Cardiac muscle cell (in vitro differentiated cells and primary cell): ENCODE measurements at regions not wholly inside any gene's neighbourhood (a gene's known extent, or its start where the extent isn't known, plus 50 kb on each side); places are given as distances from the start of the nearest gene placed in this dataset.

ENCODE experiments used
- DNase-seq, 2 donors: peaks; one replicate each; pipeline versions ENCODE4 v3.0.0 to v3.0.0-alpha.2; 2010 to 2017; ENCODE audit warnings: low read depth in 1 of 2, low spot score in 1 of 2
- H3K27ac ChIP-seq: fragments of 200-600 bp; sonication (generic); 2 replicates; pipeline ENCODE4 v1.5.1; 2016
- H3K27me3 ChIP-seq: fragments of 200-600 bp; sonication (generic); 2 replicates; pipeline ENCODE4 v1.6.0; 2016; ENCODE audit warnings: control low read depth
- H3K36me3 ChIP-seq: fragments of 200-600 bp; sonication (generic); 2 replicates; pipeline ENCODE4 v1.5.1; 2016; ENCODE audit warnings: control low read depth
- H3K4me1 ChIP-seq: fragments of 200-600 bp; sonication (generic); 2 replicates; pipeline ENCODE4 v1.8.1; 2017; ENCODE audit warnings: low read depth, mild to moderate bottlenecking, mixed run types
- H3K4me3 ChIP-seq: fragments of 200-600 bp; sonication (generic); 2 replicates; pipeline ENCODE4 v1.5.1; 2016; ENCODE audit warnings: mild to moderate bottlenecking
- H3K9me3 ChIP-seq: fragments of 200-600 bp; sonication (generic); 2 replicates; pipeline ENCODE4 v1.5.1; 2017; ENCODE audit warnings: low read depth, mild to moderate bottlenecking, control low read depth
- TF ChIP-seq, protein P1 (sequence below): IDR thresholded peaks from 2 replicates; pipeline ENCODE4 v1.5.1; 2012; ENCODE audit warnings: low read depth, mild to moderate bottlenecking, low read length

DNA sequence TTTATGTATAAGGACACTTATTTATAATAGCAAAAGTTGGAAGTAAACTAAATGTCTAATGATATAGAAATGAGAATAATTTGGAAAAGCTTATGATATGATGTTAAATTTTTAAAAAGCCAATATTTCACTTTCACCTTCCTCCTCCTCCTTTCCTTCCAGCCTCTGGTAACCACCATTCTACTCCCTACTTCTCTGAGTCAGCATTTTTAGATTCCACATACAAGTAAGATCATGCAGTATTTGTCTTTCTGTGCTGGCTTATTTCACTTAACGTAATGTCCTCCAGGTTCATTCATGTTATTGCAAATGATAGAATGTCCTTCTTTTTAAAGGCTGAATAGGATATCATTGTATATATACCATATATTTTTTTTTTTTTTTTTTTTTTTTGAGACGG, 180.2 kb downstream of the RNF144B start:
- Histone ChIP-seq H3K4me1 (no peaks in the 10 kb centered on the region), H3K4me3 (no peak overlapping the region), H3K9me3 (no peaks in the 10 kb centered on the region), H3K36me3 (no peaks in the 10 kb centered on the region), H3K27me3 (no peaks in the 10 kb centered on the region), H3K27ac (no peak overlapping the region)
- TF ChIP-seq, protein P1, sequence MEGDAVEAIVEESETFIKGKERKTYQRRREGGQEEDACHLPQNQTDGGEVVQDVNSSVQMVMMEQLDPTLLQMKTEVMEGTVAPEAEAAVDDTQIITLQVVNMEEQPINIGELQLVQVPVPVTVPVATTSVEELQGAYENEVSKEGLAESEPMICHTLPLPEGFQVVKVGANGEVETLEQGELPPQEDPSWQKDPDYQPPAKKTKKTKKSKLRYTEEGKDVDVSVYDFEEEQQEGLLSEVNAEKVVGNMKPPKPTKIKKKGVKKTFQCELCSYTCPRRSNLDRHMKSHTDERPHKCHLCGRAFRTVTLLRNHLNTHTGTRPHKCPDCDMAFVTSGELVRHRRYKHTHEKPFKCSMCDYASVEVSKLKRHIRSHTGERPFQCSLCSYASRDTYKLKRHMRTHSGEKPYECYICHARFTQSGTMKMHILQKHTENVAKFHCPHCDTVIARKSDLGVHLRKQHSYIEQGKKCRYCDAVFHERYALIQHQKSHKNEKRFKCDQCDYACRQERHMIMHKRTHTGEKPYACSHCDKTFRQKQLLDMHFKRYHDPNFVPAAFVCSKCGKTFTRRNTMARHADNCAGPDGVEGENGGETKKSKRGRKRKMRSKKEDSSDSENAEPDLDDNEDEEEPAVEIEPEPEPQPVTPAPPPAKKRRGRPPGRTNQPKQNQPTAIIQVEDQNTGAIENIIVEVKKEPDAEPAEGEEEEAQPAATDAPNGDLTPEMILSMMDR = no peak
- DNase-seq = no peak

DNA sequence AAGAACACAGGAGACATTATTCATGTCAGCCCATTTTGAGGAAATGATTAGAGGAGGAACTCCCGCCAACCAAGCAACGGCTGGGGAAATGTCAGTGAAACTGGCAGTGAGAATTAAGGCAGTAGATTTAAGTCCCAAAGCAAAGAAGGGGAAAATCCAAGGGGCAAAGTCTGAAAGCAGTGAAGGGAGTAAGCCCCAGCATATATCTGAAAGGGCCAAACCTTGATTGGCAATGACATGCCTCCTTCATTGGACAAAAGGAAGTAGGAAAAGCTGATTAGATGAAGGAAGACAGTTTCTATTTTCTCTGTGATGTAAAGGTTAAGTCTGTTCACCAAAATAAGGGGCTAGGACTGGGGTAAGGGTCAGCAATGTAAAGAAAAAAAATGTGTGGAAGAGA, 190.3 kb downstream of the RNF144B start:
- no peak overlapping the region for H3K4me3 ChIP-seq
- no peaks in the 10 kb centered on the region for H3K36me3 ChIP-seq
- no peak for DNase-seq
- H3K4me1 ChIP-seq = no peaks in the 10 kb centered on the region
- H3K27ac ChIP-seq = no peak overlapping the region
- no peaks in the 10 kb centered on the region for H3K27me3 ChIP-seq
- TF ChIP-seq, protein P1 = no peak
- H3K9me3 ChIP-seq = no peaks in the 10 kb centered on the region

DNA sequence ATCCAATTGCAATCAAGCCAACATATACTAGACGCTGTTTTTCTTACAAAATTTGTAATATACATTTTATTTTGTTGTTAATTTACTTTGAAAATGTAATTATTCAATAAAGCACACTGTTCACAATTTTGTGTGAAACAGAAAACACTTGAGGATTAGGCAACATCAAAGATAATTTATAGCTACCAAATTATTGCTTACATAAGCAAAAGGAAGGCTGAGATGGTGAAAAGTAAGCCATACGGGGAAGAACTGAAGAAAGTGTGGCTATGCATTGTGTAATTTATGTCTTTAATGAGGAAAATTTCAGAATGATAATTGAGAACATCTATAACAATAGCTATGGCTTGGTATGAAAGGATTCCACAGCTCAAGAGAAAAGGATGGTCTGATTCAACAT, 192.0 kb downstream of the RNF144B start:
- no peaks in the 10 kb centered on the region for H3K27me3 ChIP-seq
- H3K36me3 ChIP-seq = no peaks in the 10 kb centered on the region
- TF ChIP-seq, protein P1 = no peak
- no peak for DNase-seq
- H3K9me3 ChIP-seq = no peaks in the 10 kb centered on the region
- H3K4me3 ChIP-seq = no peak overlapping the region
- H3K27ac ChIP-seq = no peak overlapping the region
- no peaks in the 10 kb centered on the region for H3K4me1 ChIP-seq

DNA sequence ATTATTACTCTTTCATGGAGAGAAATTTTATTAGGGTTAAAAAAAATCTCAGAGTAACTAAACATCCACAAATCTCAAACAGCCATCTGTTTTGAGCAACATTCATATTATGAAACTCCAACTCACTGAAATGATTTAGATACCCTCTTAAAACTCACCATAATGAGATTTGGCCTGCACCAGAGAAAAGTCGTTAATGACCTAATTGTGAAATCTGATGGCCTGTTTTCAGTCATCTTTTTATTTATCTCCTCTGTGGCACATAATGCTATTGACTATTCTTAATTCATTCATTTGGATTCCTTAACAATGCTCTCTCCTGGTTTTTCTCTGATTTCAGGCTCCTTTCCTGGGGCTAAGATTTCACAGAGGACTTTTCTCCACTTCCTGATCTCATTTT, 192.7 kb downstream of the RNF144B start:
- Histone ChIP-seq H3K27me3 (no peaks in the 10 kb centered on the region), H3K4me3 (no peak overlapping the region), H3K4me1 (no peaks in the 10 kb centered on the region), H3K27ac (no peak overlapping the region), H3K9me3 (no peaks in the 10 kb centered on the region), H3K36me3 (no peaks in the 10 kb centered on the region)
- DNase-seq = no peak
- TF ChIP-seq, protein P1 = no peak

DNA sequence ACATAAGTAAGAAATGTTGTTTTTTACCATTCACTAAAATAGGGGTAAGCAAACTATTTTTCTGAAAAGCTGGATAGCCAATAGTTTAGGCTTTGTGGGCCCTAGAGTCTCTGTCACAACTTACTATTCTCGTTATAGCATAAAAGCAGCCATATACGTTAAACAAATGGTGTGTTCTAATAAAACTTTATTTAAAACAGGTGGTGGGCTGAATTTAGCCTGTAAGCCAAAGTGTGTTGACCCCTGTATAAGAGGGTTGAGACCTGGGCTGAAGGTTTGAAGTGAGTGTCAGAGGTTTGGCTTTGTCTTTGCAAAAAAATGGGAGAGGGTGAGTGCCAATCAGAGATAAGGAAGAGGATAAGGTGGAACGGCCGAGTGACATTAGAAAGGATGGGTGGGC, 197.2 kb downstream of the RNF144B start:
- Histone ChIP-seq H3K36me3 (no peaks in the 10 kb centered on the region), H3K27me3 (no peaks in the 10 kb centered on the region), H3K27ac (no peak overlapping the region), H3K4me1 (no peaks in the 10 kb centered on the region), H3K4me3 (no peak overlapping the region), H3K9me3 (no peaks in the 10 kb centered on the region)
- no peak for DNase-seq
- TF ChIP-seq, protein P1 = no peak

DNA sequence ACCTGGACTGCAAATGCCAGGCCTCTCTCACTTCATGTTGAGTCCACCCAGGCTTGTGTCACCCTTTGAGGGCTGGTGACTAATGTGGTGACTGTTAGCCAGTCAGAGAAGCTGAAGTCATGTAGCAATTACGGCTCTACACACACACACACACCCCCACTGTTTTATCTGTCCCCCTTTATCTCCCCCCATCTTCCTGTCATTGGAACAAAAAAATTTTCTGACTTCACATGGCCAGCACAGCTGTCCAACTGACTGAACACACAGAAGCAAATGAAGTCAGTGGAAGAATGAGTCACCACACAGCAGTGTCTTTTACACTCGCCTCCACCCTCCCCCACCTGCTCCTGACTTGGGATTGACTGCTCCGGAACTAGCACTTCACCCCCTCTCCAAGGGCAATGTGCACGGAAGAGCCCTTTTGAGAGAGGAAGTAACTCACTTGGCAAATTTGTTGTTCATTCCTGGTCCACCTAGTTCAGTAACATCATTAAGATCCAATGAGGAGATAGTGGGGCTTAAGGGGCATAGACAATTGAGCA, 198.0 kb downstream of the RNF144B start:
- TF ChIP-seq, protein P1 = no peak
- peak; percentile 14 to 74 for DNase-seq
- H3K4me3 ChIP-seq = no peak overlapping the region

More for the DNA sequence above, 198.0 kb downstream of the RNF144B start:
- Histone ChIP-seq H3K9me3 (no peaks in the 10 kb centered on the region), H3K4me1 (no peaks in the 10 kb centered on the region), H3K27ac (no peak overlapping the region), H3K27me3 (no peaks in the 10 kb centered on the region), H3K36me3 (no peaks in the 10 kb centered on the region)
